Medulla oblongata (tissue), 1 donor: ENCODE measurements at regions not wholly inside any gene's neighbourhood (a gene's known extent, or its start where the extent isn't known, plus 50 kb on each side); places are given as distances from the start of the nearest gene placed in this dataset.

Experiments
- DNase-seq: peaks from one replicate; pipeline ENCODE4 v3.0.0-alpha.2; 2015; ENCODE audit errors: extremely low spot score

DNA sequence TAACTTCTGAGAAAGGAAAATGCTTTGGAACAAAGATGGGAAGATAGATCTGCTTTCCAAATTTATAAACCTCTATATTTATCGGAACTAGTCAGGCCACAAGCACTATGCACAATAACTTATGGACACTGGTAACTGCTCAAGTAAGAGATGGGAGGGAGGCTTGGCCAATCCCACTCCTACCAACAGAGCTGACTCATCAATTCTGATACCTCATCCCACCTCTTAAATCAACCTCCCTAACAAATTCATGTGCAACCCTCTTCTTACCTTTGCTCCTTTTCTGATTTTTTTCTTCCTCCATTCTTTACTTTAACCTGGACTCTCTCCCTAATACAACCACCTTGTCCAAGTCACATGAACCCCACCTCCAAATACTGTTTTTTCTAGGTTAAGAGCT, 289.9 kb upstream of the FAM241A start:
- DNase-seq, result no peak

GRCh38 chr4:111864066-111864465, 281.2 kb upstream of the FAM241A start:
- no peak for DNase-seq

DNA sequence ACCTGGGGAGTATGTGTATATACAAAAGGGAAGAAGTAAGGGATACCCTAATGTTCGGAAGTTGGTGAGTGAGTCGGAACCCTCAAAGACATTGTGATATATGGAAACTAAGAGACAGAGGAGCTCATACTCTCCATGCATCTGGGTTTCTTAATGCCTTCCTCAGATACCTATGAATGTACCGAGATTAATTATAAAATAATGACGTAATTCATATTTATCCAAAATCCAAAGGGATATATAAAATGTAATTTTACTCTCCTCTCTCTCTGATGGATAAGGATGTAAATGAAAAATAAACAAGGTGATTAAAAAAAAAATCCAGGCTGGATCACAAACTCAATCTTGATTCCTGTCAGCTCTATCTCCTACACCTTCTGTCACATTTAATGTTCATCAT, 275.9 kb upstream of the FAM241A start:
- no peak for DNase-seq

GRCh38 chr4:111871802-111872201, 273.5 kb upstream of the FAM241A start:
- no peak for DNase-seq

GRCh38 chr4:111873801-111874200, 271.5 kb upstream of the FAM241A start:
- no peak for DNase-seq

DNA sequence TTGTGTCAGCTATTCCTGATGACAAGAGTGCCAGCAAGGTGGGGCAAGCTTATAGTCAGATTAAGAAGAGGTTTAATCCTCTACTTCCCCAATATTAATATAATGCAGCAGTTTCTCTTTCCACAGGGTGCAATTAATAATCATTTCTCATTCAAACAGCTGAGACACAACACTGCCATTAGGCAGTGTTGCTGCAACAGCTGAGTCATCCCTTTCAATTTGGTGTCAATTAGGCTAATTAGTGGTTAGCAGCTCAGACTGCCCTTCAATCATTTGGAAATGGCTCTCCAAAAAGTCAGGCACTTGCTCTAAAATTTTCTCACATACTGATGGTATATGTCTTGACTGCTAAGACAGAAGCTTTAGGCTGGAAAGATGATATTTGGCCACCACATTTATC, 265.7 kb upstream of the FAM241A start:
- DNase-seq, result no peak

GRCh38 chr4:111880116-111880515, 265.1 kb upstream of the FAM241A start:
- no peak for DNase-seq

DNA sequence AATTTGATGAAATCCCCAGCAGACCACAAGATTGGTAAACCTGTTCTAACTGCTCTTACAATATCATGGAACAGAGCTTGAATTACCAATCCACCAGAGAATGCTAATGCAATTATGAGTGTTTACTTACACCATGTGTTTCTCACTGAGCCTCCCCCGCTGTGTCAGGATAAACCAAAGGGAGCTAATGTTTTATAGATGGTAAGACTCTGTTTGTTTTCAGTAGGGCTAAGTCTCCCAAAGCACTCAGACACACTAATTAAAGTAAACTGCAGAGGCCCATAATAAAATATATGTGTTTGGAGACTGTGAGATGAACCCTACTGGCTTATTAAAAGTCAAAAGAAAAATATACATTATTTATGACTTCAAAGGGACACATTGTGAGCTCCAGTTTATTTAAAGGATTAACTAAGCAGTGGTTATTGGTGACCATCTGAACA, 261.7 kb upstream of the FAM241A start:
- DNase-seq, result no peak

DNA sequence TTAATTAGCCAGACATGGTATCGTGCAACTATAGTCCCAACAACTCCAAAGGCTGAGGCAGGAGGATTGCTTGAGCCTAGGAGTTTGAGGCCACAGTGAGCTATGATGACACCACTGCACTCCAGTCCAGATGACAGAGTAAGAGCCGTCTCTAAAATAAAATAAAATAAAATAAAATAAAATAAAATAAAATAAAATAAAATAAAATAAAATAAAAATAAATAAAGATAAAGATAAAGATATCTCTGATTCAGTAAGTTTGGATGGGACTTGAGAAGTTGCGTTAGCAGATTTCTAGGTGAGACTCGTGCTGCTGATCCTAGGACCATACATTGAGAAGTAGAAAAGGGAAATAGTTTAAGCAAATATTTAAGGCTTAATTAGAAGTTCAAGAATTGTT, 254.8 kb upstream of the FAM241A start:
- no peak for DNase-seq

- no peak for DNase-seq
These were observed 239.7 kb upstream of the FAM241A start for GRCh38 chr4:111905511-111905910.

DNA sequence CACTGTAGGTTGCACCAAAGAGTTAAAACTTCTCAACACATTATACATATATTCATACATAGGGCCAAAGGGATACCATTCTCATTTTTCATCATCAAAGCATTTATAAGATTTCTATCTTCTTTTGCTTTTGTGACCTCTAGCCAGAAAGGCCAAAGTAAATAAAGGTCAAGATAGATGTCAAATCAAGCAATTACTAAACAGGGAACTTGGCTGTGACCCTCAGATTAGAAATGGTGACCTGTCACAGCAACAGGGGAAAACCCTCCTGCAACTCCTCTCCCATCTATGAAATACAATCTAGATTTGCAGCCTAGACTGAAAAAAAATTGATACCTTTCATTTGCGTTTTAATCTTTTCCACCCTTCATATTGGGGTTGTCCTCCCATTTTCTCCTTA, 225.6 kb upstream of the FAM241A start:
- no peak for DNase-seq

GRCh38 chr4:111921714-111922113, 223.5 kb upstream of the FAM241A start:
- no peak for DNase-seq

GRCh38 chr4:111923786-111924185, 221.5 kb upstream of the FAM241A start:
- DNase-seq, result no peak

DNA sequence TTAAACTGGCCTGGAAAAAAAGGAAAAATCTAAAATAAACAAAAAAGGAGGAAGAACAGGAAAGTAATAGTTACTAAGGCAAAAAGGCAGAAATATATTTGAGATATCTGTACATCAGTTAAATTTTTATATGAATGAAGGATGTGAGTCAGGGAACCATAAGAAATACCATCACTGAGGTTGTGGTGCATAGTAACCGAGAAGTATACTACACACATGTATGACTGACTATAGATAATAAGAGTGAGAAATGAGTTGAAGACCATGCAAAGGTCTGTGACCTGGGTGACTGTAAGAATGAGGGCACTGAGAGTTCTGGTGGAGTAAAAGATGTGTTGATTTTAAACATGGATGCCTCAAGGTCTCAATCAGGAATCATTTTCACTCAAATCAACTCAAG, 220.6 kb upstream of the FAM241A start:
- no peak for DNase-seq

GRCh38 chr4:111930659-111931058, 214.6 kb upstream of the FAM241A start:
- DNase-seq, result no peak

DNA sequence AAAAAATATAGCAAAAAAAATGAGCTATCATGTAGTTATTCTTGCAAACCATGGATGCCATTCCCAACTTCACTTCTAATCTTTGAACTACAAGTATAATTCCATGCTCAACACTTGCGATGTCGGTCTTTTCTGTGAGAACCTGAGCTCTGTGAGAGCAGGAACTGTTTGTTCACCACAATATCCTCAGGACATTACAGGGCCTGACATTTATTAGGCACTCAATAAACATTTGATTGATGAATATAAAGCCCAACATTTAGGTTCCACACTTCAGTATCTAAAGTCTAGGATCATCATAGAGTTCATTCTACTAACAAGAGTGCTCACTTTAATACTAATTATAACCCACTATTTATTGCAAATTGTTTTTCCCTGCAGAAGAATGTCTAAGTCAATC, 211.6 kb upstream of the FAM241A start:
- no peak for DNase-seq

DNA sequence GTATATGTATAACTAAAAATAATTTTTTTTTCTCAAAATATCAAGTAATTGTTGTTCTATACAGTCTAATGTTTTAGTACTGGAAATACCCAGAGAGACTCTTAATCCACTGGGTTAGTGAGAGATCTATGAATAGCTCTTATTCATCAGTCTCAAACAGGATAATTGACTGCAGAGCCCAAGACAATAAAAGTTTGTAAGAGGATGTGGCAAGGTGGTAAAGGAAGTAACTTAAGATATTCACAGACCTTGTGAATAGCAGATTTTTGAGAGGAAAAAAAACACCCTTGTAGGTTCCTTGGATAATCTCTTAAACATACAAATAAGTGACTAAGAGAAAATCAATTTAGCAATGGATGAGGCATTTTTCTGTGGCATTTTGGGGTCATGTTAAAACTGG, 210.9 kb upstream of the FAM241A start:
- no peak for DNase-seq

DNA sequence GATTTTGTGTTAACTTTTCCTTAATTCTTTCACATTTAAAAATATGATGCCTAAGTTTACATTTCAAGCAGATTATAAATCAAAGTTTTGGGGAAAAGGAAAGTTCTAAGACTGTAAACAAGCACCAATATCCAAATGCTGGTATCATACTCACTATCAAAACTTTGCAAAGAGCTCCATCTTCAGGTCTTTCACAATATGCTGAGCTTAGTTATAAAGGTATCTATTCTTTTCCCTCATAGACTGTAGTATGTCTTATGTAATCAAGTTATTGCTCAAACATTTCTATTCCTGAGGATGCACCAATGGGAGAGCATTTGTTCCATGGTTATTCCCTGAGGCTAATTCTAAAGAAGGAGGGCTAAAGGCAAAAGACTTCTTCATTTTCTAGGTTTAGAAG, 207.9 kb upstream of the FAM241A start:
- DNase-seq, result peak; percentile 27

- no peak for DNase-seq
These were observed 203.3 kb upstream of the FAM241A start for GRCh38 chr4:111941957-111942356.

DNA sequence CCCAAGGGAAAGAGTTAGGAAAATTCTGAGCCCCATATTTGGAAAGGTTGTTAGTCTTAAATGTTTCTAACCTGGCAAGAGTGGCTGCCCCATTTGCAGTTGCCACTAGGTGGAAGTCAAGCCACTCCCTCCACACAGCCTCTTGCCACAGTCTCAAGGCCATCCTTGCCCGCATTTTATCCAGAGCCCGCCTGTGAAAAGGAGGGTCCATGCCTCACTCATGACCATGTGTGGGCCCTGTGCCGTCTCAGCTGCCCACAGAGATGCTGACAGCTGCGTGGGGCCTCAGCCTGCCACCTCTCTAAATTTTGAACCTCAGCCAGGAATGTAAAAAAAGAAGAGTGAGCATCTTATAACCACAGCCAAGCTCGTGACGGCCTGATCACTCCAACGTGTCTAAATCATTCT, 201.5 kb upstream of the FAM241A start:
- no peak for DNase-seq

- DNase-seq, result no peak
These were observed 200.2 kb upstream of the FAM241A start for GRCh38 chr4:111945014-111945413.

GRCh38 chr4:111946800-111947199, 198.5 kb upstream of the FAM241A start:
- DNase-seq, result no peak

- DNase-seq, result no peak
These were observed 192.6 kb upstream of the FAM241A start for GRCh38 chr4:111952688-111953087.

DNA sequence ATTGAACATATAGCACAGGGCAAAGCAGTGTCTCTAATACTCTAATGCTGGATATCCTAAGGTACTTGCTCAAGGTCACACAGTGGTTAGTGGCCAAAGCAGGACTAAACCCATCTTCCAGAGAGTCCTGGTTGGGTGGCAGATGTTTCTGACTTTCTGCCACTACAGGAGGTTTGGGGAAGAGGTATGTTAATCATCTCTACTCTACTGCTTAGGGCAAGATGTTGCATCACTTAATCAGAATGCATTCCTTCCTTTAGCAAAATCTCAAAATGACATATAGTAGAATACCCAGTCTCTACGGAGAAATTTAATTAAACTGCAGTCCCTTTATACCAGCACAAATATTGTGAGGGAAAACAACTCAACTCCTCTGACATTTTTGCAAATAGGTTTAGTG, 190.7 kb upstream of the FAM241A start:
- DNase-seq, result no peak

GRCh38 chr4:111955001-111955400, 190.3 kb upstream of the FAM241A start:
- no peak for DNase-seq
